HepG2 (cell line): ENCODE measurements at regions not wholly inside any gene's neighbourhood (a gene's known extent, or its start where the extent isn't known, plus 50 kb on each side); places are given as distances from the start of the nearest gene placed in this dataset.

Experiments
- ATAC-seq: fragments of 200-7000 bp; cut with Tn5 transposase; 3 replicates; pipeline ENCODE4 v1.9.1; 2020; ENCODE audit warnings: mild to moderate bottlenecking, moderate library complexity
- BruUV-seq: library from RNA; stranded (reverse); fragments of 400-500 nt; replicated peaks from 2 replicates; lab custom pipeline; 2021; lab: Mats Ljungman, UMichigan
- CTCF ChIA-PET: fragments of 300-600 bp; formaldehyde crosslinking; extraction: SDS; loops from one replicate; lab custom pipeline; 2021; ENCODE audit warnings: low total read pairs, inconsistent platforms, low intra/inter-chr PET ratio; lab: Yijun Ruan, JAX
- POLR2A ChIA-PET: fragments of 350-600 bp; sonication (Branson Sonifier 250); formaldehyde crosslinking; loops from one replicate; lab custom pipeline; 2020; ENCODE audit warnings: antibody characterized with exemption, inconsistent platforms; lab: Yijun Ruan, JAX
- DNase-seq: peaks from one replicate; pipeline ENCODE4 v3.0.0-alpha.2; 2015; ENCODE audit warnings: low spot score
- FAIRE-seq: peaks from 3 replicates; lab custom pipeline; 2011; peaks lifted over from hg19 to GRCh38; lab: Jason Lieb, UNC
- H2AFZ ChIP-seq: one replicate; pipeline ENCODE4 v1.6.1; 2011; ENCODE audit warnings: low read length, inconsistent platforms
- H3K27ac ChIP-seq: fragments of 300-600 bp; 3 replicates; pipeline ENCODE4 v1.8.0; 2011; ENCODE audit warnings: mixed run types, mild to moderate bottlenecking, mixed read lengths, low read length, inconsistent platforms; ENCODE audit not compliant: insufficient read depth; ENCODE audit errors: extremely low read length
- H3K27me3 ChIP-seq, 2 experiments: fragments of 200-600 bp in 1 of 2; 2 replicates in 1 of 2; 3 replicates in 1 of 2; pipeline versions ENCODE4 v1.6.0 to v1.8.0; 2011; ENCODE audit warnings: low read length in 2 of 2, mild to moderate bottlenecking in 2 of 2, moderate library complexity in 2 of 2, inconsistent platforms in 1 of 2; ENCODE audit not compliant: insufficient read depth in 2 of 2, control insufficient read depth in 1 of 2
- H3K36me3 ChIP-seq, 2 experiments: fragments of 200-600 bp in 1 of 2; replicated peaks in 1 of 2; 2 replicates in 1 of 2; 3 replicates in 1 of 2; pipeline versions ENCODE4 v1.5.1 to v1.8.0; 2011; ENCODE audit warnings: low read length in 2 of 2, inconsistent platforms in 1 of 2; ENCODE audit not compliant: insufficient read depth in 2 of 2, control insufficient read depth in 1 of 2
- H3K4me1 ChIP-seq: 2 replicates; pipeline ENCODE4 v1.5.1; 2012; ENCODE audit warnings: low read length, inconsistent platforms; ENCODE audit not compliant: insufficient read depth
- H3K4me2 ChIP-seq: 2 replicates; pipeline ENCODE4 v1.6.0; 2011; ENCODE audit warnings: low read depth, low read length, inconsistent platforms
- H3K4me3 ChIP-seq, 3 experiments: fragments of 200-600 bp in 1 of 3; sonication (generic), shearing (Covaris generic) in 1 of 3; replicated peaks in 1 of 3; 2 replicates each; pipeline ENCODE4 v1.5.1; 2011 to 2016; ENCODE audit warnings: low read length in 3 of 3, inconsistent platforms in 2 of 3, low read depth in 2 of 3, mild to moderate bottlenecking in 2 of 3, control low read depth in 1 of 3, mixed read lengths in 1 of 3; ENCODE audit not compliant: insufficient read depth in 1 of 3
- H3K79me2 ChIP-seq: one replicate; pipeline ENCODE4 v1.6.1; 2011; ENCODE audit warnings: low read length, inconsistent platforms; ENCODE audit not compliant: insufficient read depth
- H3K9ac ChIP-seq: 2 replicates; pipeline ENCODE4 v1.6.0; 2011; ENCODE audit warnings: mild to moderate bottlenecking, low read depth, low read length, inconsistent platforms; ENCODE audit not compliant: insufficient read depth
- H3K9me3 ChIP-seq: 2 replicates; pipeline ENCODE4 v1.5.1; 2012; ENCODE audit warnings: mild to moderate bottlenecking, low read length
- H4K20me1 ChIP-seq: 2 replicates; pipeline ENCODE4 v1.6.0; 2011; ENCODE audit warnings: inconsistent platforms, mild to moderate bottlenecking, low read length, moderate library complexity; ENCODE audit not compliant: insufficient read depth
- CEBPB ChIP-seq: IDR thresholded peaks from 2 replicates; pipeline ENCODE4 v1.6.1; 2011; ENCODE audit warnings: low read depth, low read length, improper control_type of control experiment, borderline replicate concordance
- KDM3A ChIP-seq: IDR thresholded peaks from 2 replicates; pipeline ENCODE4 v1.6.1; 2018; ENCODE audit warnings: low read depth, missing compliant biosample characterization
- MIXL1 ChIP-seq: IDR thresholded peaks from 2 replicates; pipeline ENCODE4 v1.6.1; 2016
- MNT ChIP-seq: fragments of 450-650 bp; IDR thresholded peaks from 2 replicates; pipeline ENCODE4 v1.6.1; 2016
- TFDP1 ChIP-seq: IDR thresholded peaks from 2 replicates; pipeline ENCODE4 v1.6.1; 2016; ENCODE audit warnings: missing compliant biosample characterization, missing genetic modification reagents, borderline replicate concordance
- ZBTB14 ChIP-seq: sonication (generic); formaldehyde crosslinking; IDR thresholded peaks from 2 replicates; pipeline ENCODE4 v1.4.0; 2020; ENCODE audit warnings: missing genetic modification reagents
- ZNF235 ChIP-seq: sonication (generic); formaldehyde crosslinking; IDR thresholded peaks from 2 replicates; pipeline ENCODE4 v1.8.1; 2023; ENCODE audit warnings: mild to moderate bottlenecking, missing genetic modification reagents, borderline replicate concordance
- WGBS: methylation state at CpG from one replicate; pipeline ENCODE4 v1.1.6; 2017; ENCODE audit warnings: low lambda C conversion rate; 5-methylcytosine and 5-hydroxymethylcytosine counted together
- in situ Hi-C: cut with HindIII; loops from 2 replicates; pipeline ENCODE4 v1.10.0; 2017; ENCODE audit warnings: low pct_unique_long_range_greater_than_20kb; ENCODE audit not compliant: extremely low pct_ligation_motif_present
- intact Hi-C: fragments of 100-400 bp; cut with micrococcal nuclease; formaldehyde crosslinking; loops from one replicate; pipeline ENCODE4 v1.10.0; 2022; ENCODE audit not compliant: unreplicated experiment

GRCh38 chr2:150282771-150283371 lies 204.6 kb downstream of the RND3 start:
- Histone ChIP-seq H4K20me1 (no peaks in the 10 kb centered on the region), H3K79me2 (no peaks in the 10 kb centered on the region), H3K4me2 (no peak overlapping the region), H3K4me1 (no peaks in the 10 kb centered on the region), H3K9ac (no peak overlapping the region), H3K27me3 (no peaks in the 10 kb centered on the region), H2AFZ (no peak overlapping the region), H3K36me3 (no peaks in the 10 kb centered on the region), H3K4me3 (no peak overlapping the region), H3K9me3 (peaks cover 95% of the 10 kb centered on the region), H3K27ac (no peak overlapping the region)
- ATAC-seq (no peak), DNase-seq (no peak), FAIRE-seq (no peak)
- TF ChIP-seq CEBPB (peak; percentile 28; the same call in 1 of the 2 replicates), TFDP1 (CRISPR knock-in tag) (no peak)
- CTCF ChIA-PET, result no interaction called here
- in situ Hi-C loops, result no loop called here
- POLR2A ChIA-PET, result no interaction called here
- intact Hi-C loops, result no loop called here
- WGBS, result 4% methylated on average over 2 of the region's 2 CpGs
- BruUV-seq, result no TSS peak

- in situ Hi-C loops, result no loop called here
- FAIRE-seq (no peak), DNase-seq (no peak), ATAC-seq (no peak)
- no TSS peak for BruUV-seq
- no peaks in the 10 kb centered on the region for H3K27me3 ChIP-seq
- H3K9me3 ChIP-seq, result peaks cover 95% of the 10 kb centered on the region
- WGBS, result 25% methylated on average over 4 of the region's 4 CpGs
- intact Hi-C loops, result no loop called here
- POLR2A ChIA-PET, result no interaction called here
- H3K4me2 ChIP-seq, result no peak overlapping the region
- no peak for TF ChIP-seq KDM3A (CRISPR knock-in tag)
- no peak for TF ChIP-seq ZNF235
- no peak for TF ChIP-seq MIXL1 (CRISPR knock-in tag)
- peak; percentile 39; the same call in 1 of the 2 replicates for TF ChIP-seq MNT
- TF ChIP-seq ZBTB14, result no peak
- no peak overlapping the region for H3K27ac ChIP-seq
- H3K36me3 ChIP-seq, result no peaks in the 10 kb centered on the region
- H2AFZ ChIP-seq, result no peak overlapping the region
- no peak overlapping the region for H3K4me3 ChIP-seq
- no peaks in the 10 kb centered on the region for H4K20me1 ChIP-seq
- no peaks in the 10 kb centered on the region for H3K4me1 ChIP-seq
- no peak overlapping the region for H3K9ac ChIP-seq
- CTCF ChIA-PET, result no interaction called here
- no peaks in the 10 kb centered on the region for H3K79me2 ChIP-seq
Measured at GRCh38 chr2:150282357-150282756, 205.1 kb downstream of the RND3 start.
